Skeletal muscle tissue (tissue), 3 donors: ENCODE measurements at regions not wholly inside any gene's neighbourhood (a gene's known extent, or its start where the extent isn't known, plus 50 kb on each side); places are given as distances from the start of the nearest gene placed in this dataset.

Experiments used
- H3K27ac ChIP-seq: one replicate; pipeline ENCODE4 v1.7.0; 2013; ENCODE audit warnings: mild to moderate bottlenecking, low read depth, low read length, inconsistent platforms
- H3K27me3 ChIP-seq, 3 donors: one replicate each; pipeline ENCODE4 v1.7.0; 2013; ENCODE audit warnings: low read length in 3 of 3; ENCODE audit not compliant: control insufficient read depth in 3 of 3, insufficient read depth in 3 of 3
- H3K36me3 ChIP-seq, 3 donors: one replicate each; pipeline ENCODE4 v1.7.0; 2013; ENCODE audit warnings: low read length in 3 of 3; ENCODE audit not compliant: control insufficient read depth in 3 of 3, insufficient read depth in 3 of 3
- H3K4me1 ChIP-seq, 3 donors: one replicate each; pipeline ENCODE4 v1.7.0; 2013; ENCODE audit warnings: low read length in 3 of 3, mild to moderate bottlenecking in 3 of 3; ENCODE audit not compliant: control insufficient read depth in 3 of 3, insufficient read depth in 3 of 3
- H3K4me3 ChIP-seq, 3 donors: one replicate each; pipeline ENCODE4 v1.7.0; 2013; ENCODE audit warnings: low read length in 3 of 3
- H3K9ac ChIP-seq, 3 donors: one replicate each; pipeline ENCODE4 v1.7.0; 2013; ENCODE audit warnings: low read length in 3 of 3, mild to moderate bottlenecking in 3 of 3, moderate library complexity in 2 of 3, low read depth in 1 of 3
- H3K9me3 ChIP-seq, 3 donors: one replicate each; pipeline ENCODE4 v1.7.0; 2013; ENCODE audit warnings: low read length in 3 of 3; ENCODE audit not compliant: control insufficient read depth in 3 of 3
- donor health status: Osteomylitis.

GRCh38 chr4:167290678-167291077, 56.4 kb upstream of the SPOCK3 start:
- Histone ChIP-seq H3K4me3 (no peak overlapping the region), H3K9me3 (no peaks in the 10 kb centered on the region), H3K36me3 (no peaks in the 10 kb centered on the region), H3K27me3 (no peaks in the 10 kb centered on the region), H3K4me1 (no peaks in the 10 kb centered on the region), H3K27ac (no peak overlapping the region), H3K9ac (no peak overlapping the region)

- H3K4me3 ChIP-seq, result no peak overlapping the region
- H3K36me3 ChIP-seq, result no peaks in the 10 kb centered on the region
- H3K4me1 ChIP-seq, result no peaks in the 10 kb centered on the region
- H3K27me3 ChIP-seq, result no peaks in the 10 kb centered on the region
- H3K27ac ChIP-seq, result no peak overlapping the region
- H3K9me3 ChIP-seq, result no peaks in the 10 kb centered on the region
- no peak overlapping the region for H3K9ac ChIP-seq
Measured at GRCh38 chr4:167308876-167309275, 74.6 kb upstream of the SPOCK3 start.

- H3K9ac ChIP-seq, result no peak overlapping the region
- no peaks in the 10 kb centered on the region for H3K4me1 ChIP-seq
- H3K4me3 ChIP-seq, result no peak overlapping the region
- H3K27me3 ChIP-seq, result no peaks in the 10 kb centered on the region
- no peak overlapping the region for H3K27ac ChIP-seq
- H3K9me3 ChIP-seq, result no peaks in the 10 kb centered on the region
- no peaks in the 10 kb centered on the region for H3K36me3 ChIP-seq
Measured at GRCh38 chr4:167321299-167321698, 87.0 kb upstream of the SPOCK3 start.

- Histone ChIP-seq H3K27ac (no peak overlapping the region), H3K4me3 (no peak overlapping the region), H3K9me3 (no peaks in the 10 kb centered on the region), H3K27me3 (no peaks in the 10 kb centered on the region), H3K9ac (no peak overlapping the region), H3K36me3 (no peaks in the 10 kb centered on the region), H3K4me1 (no peaks in the 10 kb centered on the region)
Measured at GRCh38 chr4:167339781-167340180, 105.5 kb upstream of the SPOCK3 start.

DNA sequence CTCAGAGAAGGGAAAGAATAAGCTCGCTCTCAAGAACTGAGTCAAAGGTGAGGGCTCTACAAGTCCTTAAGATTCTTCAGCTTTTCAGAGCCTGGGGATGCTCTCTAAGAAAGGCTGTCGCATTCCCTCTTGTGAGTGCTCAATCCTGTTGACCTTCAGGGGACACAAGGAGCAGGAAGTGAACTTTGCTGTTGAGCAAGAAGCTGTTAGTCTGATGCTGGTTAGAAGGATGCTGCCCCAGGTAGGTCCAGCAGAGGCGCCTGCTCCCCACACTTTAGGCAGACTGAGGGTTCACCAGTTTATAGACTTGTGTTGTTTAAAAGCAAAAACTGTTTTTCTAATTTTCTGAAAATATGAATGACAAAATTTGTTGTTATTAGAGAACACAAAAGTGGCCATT, 125.4 kb upstream of the SPOCK3 start:
- Histone ChIP-seq H3K9ac (no peak overlapping the region), H3K27ac (no peak overlapping the region), H3K4me1 (no peaks in the 10 kb centered on the region), H3K36me3 (no peaks in the 10 kb centered on the region), H3K9me3 (no peaks in the 10 kb centered on the region), H3K27me3 (no peaks in the 10 kb centered on the region), H3K4me3 (no peak overlapping the region)

- Histone ChIP-seq H3K4me3 (no peak overlapping the region), H3K4me1 (no peaks in the 10 kb centered on the region), H3K27me3 (no peaks in the 10 kb centered on the region), H3K27ac (no peak overlapping the region), H3K9ac (no peak overlapping the region), H3K36me3 (no peaks in the 10 kb centered on the region), H3K9me3 (no peaks in the 10 kb centered on the region)
Measured at GRCh38 chr4:167379076-167379835, 145.0 kb upstream of the SPOCK3 start.

- H3K4me1 ChIP-seq, result no peaks in the 10 kb centered on the region
- no peaks in the 10 kb centered on the region for H3K27me3 ChIP-seq
- no peaks in the 10 kb centered on the region for H3K9me3 ChIP-seq
- H3K27ac ChIP-seq, result no peak overlapping the region
- H3K9ac ChIP-seq, result no peak overlapping the region
- no peaks in the 10 kb centered on the region for H3K36me3 ChIP-seq
- H3K4me3 ChIP-seq, result no peak overlapping the region
Measured at GRCh38 chr4:167380964-167381363, 146.7 kb upstream of the SPOCK3 start.

- no peaks in the 10 kb centered on the region for H3K4me1 ChIP-seq
- H3K36me3 ChIP-seq, result no peaks in the 10 kb centered on the region
- no peak overlapping the region for H3K9ac ChIP-seq
- no peaks in the 10 kb centered on the region for H3K9me3 ChIP-seq
- H3K27me3 ChIP-seq, result no peaks in the 10 kb centered on the region
- H3K27ac ChIP-seq, result no peak overlapping the region
- no peak overlapping the region for H3K4me3 ChIP-seq
Measured at GRCh38 chr4:167383291-167383690, 149.0 kb upstream of the SPOCK3 start.

DNA sequence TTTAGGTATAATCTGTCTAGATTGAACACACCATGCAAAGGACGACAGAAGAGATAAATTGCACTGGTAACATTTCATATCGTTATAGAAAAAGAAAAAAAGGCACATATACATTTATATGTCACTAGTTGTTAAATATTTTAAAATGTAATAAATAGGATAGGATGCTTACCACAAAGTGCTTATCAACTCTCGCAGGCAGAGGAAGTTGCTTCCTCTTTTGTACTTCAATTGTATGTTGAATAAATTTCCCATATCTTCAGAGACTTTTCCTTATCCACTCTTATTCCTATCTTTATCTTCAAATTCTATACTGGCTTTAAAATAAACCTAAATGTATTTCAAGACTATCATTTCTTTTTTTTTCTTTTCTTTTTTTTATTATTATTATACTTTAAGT, 163.3 kb upstream of the SPOCK3 start:
- no peaks in the 10 kb centered on the region for H3K36me3 ChIP-seq
- H3K27ac ChIP-seq, result no peak overlapping the region
- no peak overlapping the region for H3K9ac ChIP-seq
- no peaks in the 10 kb centered on the region for H3K9me3 ChIP-seq
- no peaks in the 10 kb centered on the region for H3K4me1 ChIP-seq
- no peaks in the 10 kb centered on the region for H3K27me3 ChIP-seq
- no peak overlapping the region for H3K4me3 ChIP-seq

DNA sequence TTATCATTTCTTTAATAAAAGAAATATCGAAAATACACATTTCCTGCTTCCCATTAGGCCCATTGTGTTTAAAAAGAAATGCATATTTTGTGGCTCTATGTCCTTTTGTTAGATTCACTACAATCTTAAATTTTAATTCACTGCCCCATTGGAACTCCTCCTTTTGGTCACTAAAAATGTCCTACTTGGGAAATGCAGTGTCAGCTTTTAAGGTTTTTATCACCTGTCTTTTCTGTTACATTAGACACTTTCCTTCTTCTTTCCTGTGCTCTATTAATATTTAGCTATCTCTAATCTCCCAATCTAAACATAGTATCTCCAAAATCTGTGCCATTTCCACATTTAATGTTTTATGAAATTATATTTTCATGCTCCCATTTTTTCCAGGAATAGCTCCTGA, 164.9 kb upstream of the SPOCK3 start:
- no peak overlapping the region for H3K27ac ChIP-seq
- H3K9ac ChIP-seq, result no peak overlapping the region
- H3K4me1 ChIP-seq, result no peaks in the 10 kb centered on the region
- H3K9me3 ChIP-seq, result no peaks in the 10 kb centered on the region
- H3K27me3 ChIP-seq, result no peaks in the 10 kb centered on the region
- H3K4me3 ChIP-seq, result no peak overlapping the region
- H3K36me3 ChIP-seq, result no peaks in the 10 kb centered on the region
